Epithelial cell of proximal tubule (primary cell): ENCODE measurements at regions not wholly inside any gene's neighbourhood (a gene's known extent, or its start where the extent isn't known, plus 50 kb on each side); places are given as distances from the start of the nearest gene placed in this dataset.

Source experiments
- DNase-seq: peaks from one replicate; pipeline ENCODE4 v3.0.0-alpha.2; 2011; ENCODE audit warnings: low read depth
- H3K4me3 ChIP-seq: 2 replicates; pipeline ENCODE4 v1.5.1; 2011; ENCODE audit warnings: low read depth, mild to moderate bottlenecking, low read length
- TF ChIP-seq, protein P1 (sequence below): conservative IDR thresholded peaks from 2 replicates; pipeline ENCODE4 v1.5.1; 2012; ENCODE audit warnings: low read depth, mild to moderate bottlenecking, low read length

DNA sequence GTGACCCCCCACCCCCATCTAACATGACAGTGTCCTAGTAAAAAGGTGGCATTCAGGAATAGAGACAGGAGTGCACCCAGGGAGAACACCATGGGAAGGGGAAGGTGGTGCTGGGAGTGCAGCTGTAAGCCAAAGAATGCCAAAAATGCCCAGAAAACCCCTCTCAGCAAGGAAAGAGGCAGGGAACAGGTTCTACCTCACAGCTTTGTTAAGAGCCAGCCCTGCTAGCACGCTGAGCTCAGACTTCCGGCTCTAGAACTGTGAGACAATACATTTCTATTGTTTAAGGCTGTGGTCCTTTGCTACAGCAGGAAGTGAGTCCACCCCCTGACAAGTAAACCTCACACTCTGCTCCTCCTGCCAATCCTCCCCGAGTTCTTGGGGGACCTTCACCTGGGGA is 302.4 kb upstream of the N4BP1 start:
- H3K4me3 ChIP-seq: no peak overlapping the region
- no peak for DNase-seq
- TF ChIP-seq, protein P1, sequence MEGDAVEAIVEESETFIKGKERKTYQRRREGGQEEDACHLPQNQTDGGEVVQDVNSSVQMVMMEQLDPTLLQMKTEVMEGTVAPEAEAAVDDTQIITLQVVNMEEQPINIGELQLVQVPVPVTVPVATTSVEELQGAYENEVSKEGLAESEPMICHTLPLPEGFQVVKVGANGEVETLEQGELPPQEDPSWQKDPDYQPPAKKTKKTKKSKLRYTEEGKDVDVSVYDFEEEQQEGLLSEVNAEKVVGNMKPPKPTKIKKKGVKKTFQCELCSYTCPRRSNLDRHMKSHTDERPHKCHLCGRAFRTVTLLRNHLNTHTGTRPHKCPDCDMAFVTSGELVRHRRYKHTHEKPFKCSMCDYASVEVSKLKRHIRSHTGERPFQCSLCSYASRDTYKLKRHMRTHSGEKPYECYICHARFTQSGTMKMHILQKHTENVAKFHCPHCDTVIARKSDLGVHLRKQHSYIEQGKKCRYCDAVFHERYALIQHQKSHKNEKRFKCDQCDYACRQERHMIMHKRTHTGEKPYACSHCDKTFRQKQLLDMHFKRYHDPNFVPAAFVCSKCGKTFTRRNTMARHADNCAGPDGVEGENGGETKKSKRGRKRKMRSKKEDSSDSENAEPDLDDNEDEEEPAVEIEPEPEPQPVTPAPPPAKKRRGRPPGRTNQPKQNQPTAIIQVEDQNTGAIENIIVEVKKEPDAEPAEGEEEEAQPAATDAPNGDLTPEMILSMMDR: no peak

DNA sequence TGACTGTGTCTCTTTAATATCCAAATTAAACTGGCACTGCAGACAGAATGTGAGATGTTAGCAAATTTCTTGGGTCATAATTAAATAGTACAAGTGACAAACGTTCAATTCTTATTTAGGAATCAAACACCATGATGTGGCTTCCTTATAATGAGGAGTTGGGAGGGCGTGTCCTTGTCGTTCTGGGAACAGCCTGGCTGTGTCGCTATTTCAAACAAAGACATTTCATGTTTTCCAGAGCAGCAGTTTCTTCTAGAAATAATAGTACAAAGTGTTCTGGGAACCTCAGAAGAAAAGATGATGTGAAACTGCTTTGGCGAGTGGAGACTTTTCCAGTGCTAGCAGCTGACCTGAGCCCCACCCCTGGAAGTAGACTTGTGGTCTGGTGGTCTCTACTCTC is 301.7 kb upstream of the N4BP1 start:
- no peak for DNase-seq
- no peak overlapping the region for H3K4me3 ChIP-seq
- TF ChIP-seq, protein P1: peak; percentile 24

DNA sequence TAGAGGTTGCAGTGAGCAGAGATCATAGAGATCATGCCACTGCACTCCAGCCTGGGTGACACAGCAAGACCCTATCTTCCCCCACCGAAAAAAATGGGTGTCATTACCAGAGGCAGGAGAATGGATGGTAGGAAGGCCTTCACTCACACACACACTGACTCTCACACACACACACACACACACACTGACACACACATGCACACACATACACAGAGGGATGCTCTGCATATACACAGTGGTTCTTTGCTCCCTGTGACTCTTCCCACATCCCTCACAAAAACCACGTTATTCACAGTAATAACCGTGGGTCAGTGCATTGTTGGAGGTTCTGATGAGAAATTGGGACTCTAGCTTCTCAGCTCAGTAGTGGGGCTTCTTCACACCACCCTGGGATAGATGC is 300.2 kb upstream of the N4BP1 start:
- no peak overlapping the region for H3K4me3 ChIP-seq
- TF ChIP-seq, protein P1: no peak
- no peak for DNase-seq

DNA sequence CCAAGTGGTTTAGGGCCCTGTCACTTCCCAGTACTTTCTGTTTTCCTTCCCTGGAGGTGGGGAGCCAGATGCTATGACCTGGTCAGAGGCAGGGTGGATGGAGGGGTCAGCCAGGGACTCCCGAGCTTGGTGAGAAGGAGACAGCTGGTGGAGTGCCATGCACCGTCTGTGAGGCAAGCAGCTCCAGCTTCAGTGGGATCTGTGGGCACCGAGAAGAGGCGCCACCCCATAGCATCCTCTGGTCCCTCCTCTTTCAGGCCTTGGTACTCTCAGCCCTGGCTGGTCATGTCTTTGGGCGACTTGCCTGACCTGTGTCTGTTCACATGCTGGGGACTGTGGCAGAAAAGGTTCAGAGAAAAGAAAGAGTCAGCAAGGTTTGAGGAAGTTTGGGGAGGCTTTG is 299.3 kb upstream of the N4BP1 start:
- H3K4me3 ChIP-seq: no peak overlapping the region
- TF ChIP-seq, protein P1: no peak
- no peak for DNase-seq

DNA sequence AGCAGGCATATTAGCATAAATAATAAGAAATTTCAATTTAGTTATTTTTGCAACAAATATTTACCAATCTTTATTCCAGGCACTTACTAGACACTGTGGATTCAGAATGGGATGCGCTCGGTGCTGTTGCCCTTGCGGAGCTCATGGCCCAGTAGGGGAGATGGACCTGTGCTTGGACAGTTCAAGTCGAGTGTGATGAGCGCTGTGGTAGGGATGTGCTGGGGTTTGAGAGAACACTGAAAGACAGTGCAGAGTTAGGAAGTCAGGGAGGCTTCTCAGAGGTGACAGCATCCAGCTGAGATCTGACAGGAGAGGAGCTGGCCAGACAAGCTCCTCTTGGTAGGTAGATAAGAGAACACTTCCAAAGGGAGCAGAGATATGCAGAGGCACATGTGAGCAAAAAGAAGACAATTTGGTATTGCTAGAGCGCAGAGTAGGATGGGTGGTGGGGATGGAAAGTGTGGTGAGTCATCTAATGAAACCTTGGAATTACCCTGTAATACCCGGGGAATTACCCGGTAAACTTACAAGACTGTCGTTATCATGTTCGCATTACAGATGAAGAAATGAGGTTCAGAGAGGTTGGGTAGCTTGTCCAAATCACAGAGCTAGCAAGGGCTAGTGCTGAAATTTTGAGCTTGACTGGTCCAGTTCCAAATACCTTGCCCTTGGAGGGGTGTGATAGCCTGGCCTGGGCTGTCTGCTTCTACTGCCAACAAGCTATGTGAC is 298.1 kb upstream of the N4BP1 start:
- no peak for DNase-seq
- TF ChIP-seq, protein P1: no peak
- H3K4me3 ChIP-seq: no peak overlapping the region

DNA sequence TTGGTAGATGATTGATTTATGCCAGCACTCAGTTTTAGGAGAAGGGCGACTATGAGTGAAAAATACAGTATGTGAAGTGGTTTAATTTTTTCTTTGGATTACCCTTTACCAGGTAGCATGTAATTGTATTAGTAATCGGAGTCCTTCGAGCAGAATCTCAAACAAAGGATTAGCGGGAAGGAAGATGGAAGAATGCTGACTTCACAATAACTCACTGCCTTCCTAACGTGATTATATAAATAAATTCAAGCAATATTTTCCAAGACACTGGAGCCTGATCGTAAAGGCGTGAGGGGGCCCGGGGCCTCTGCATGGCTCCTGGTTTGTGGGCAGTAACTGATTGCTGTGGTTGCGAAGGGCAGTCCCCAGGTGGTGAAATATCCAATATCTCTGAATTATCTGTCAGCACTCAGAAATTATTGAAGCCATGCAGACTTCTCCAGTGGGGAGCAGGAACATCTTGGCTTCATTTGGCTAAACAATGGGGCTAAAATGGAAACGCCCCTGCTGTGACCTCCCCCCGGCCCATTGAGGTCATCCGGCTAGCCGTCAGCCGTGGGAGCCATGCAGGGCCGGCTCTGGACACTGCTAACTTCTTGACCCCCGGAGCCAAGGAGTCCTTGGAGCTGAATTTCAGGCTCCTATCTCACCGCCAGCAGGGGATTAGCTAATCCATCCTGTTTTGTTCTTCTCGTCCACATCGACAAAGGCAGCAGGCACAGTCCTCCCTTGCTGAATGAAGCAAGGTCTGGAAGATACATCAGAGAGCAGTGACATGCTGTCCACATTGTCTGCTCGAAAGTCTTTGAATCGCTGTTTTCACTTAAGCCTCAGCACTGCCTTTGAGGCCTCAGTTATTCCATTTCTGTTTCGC is 295.9 kb upstream of the N4BP1 start:
- no peak for DNase-seq
- TF ChIP-seq, protein P1: no peak
- H3K4me3 ChIP-seq: no peak overlapping the region
